ENCODE measurements at regions not wholly inside any gene's neighbourhood (a gene's known extent, or its start where the extent isn't known, plus 50 kb on each side); places are given as distances from the start of the nearest gene placed in this dataset.

DNA sequence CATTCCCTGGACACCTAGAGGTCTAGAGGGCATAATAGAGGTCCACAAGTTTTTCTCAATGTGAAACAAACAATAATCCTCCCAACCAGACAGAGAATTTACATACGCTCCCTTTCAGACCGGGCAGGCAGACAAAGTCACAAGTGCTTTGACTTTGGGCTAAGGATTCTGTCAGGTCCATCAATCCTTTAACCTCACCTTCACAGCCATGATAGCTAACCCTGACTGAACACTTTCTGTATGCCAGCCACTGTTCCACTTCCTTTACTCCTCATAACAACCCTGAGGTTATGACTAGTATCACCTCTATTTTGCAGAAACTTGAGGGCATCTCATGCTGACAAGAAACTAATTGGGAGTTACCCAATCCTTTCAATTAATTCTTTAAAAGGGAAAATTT lies 118.8 kb upstream of the AFF2 start:
- TF ChIP-seq, protein P1, sequence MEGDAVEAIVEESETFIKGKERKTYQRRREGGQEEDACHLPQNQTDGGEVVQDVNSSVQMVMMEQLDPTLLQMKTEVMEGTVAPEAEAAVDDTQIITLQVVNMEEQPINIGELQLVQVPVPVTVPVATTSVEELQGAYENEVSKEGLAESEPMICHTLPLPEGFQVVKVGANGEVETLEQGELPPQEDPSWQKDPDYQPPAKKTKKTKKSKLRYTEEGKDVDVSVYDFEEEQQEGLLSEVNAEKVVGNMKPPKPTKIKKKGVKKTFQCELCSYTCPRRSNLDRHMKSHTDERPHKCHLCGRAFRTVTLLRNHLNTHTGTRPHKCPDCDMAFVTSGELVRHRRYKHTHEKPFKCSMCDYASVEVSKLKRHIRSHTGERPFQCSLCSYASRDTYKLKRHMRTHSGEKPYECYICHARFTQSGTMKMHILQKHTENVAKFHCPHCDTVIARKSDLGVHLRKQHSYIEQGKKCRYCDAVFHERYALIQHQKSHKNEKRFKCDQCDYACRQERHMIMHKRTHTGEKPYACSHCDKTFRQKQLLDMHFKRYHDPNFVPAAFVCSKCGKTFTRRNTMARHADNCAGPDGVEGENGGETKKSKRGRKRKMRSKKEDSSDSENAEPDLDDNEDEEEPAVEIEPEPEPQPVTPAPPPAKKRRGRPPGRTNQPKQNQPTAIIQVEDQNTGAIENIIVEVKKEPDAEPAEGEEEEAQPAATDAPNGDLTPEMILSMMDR (conservative IDR thresholded peaks at IDR 0.05 in 1 of 2, IDR thresholded peaks at IDR 0.05 in 1 of 2; ENCODE audit: extremely low read depth in 1 of 2, insufficient read depth in 1 of 2, low read depth in 1 of 2, low read length in 2 of 2), result no peak
- no peak for TF ChIP-seq EZH2 (IDR thresholded peaks at IDR 0.05; ENCODE audit: borderline replicate concordance, low read length)
